ENCODE measurements at regions not wholly inside any gene's neighbourhood (a gene's known extent, or its start where the extent isn't known, plus 50 kb on each side); places are given as distances from the start of the nearest gene placed in this dataset.
"Not testable (repeated sequence)": the region's sequence is repeated elsewhere in the genome, so short reads cannot be mapped to it uniquely, and the experiment has no call there.

- DNase-seq (ENCODE audit: low spot score): no peak
- TF ChIP-seq CTCF (IDR thresholded peaks at IDR 0.05; ENCODE audit: extremely low read depth, missing control alignments): no peak
Observed at GRCh38 chr5:120124961-120125360, 339.1 kb upstream of the PRR16 start.

DNA sequence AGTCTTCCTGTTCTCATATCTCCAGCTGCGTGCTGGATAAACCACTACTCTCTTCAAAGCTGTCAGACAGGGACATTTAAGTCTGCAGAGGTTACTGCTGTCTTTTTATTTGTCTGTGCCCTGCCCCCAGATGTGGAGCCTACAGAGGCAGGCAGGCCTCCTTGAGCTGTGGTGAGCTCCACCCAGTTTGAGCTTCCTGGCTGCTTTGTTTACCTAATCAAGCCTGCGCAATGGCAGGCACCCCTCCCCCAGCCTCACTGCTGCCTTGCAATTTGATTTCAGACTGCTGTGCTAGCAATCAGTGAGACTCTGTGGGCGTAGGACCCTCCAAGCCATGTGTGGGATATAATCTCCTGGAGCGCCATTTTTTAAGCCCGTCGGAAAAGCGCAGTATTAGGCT, 331.8 kb upstream of the PRR16 start:
- not testable (repeated sequence) for DNase-seq (ENCODE audit: low spot score)

DNA sequence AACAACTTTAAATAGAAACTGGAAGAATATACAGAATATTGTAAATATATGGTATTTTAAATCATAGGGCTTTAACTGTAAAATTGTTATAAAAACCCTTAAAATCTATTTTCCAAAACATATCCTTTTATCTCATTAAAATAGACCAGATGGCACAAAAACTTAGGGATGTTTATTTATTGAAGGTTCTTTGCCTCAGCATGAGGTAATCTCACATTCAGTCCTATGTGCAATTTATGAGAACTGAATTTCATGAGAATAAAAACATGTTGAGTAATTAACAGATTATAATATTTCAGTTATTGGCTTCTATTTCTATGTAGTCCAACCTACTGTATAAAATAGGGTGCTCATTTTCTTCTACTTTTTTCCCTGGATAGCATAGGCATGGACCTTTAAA, 329.2 kb upstream of the PRR16 start:
- no peak for TF ChIP-seq CTCF (IDR thresholded peaks at IDR 0.05; ENCODE audit: extremely low read depth, missing control alignments)

GRCh38 chr5:120137582-120137981, 326.5 kb upstream of the PRR16 start:
- TF ChIP-seq CTCF (IDR thresholded peaks at IDR 0.05; ENCODE audit: extremely low read depth, missing control alignments): no peak
- no peak for DNase-seq (ENCODE audit: low spot score)

More for the DNA sequence above, 329.2 kb upstream of the PRR16 start:
- no peak for DNase-seq (ENCODE audit: low spot score)

GRCh38 chr5:120139039-120139438, 325.1 kb upstream of the PRR16 start:
- TF ChIP-seq CTCF (IDR thresholded peaks at IDR 0.05; ENCODE audit: extremely low read depth, missing control alignments): no peak
- no peak for DNase-seq (ENCODE audit: low spot score)

DNA sequence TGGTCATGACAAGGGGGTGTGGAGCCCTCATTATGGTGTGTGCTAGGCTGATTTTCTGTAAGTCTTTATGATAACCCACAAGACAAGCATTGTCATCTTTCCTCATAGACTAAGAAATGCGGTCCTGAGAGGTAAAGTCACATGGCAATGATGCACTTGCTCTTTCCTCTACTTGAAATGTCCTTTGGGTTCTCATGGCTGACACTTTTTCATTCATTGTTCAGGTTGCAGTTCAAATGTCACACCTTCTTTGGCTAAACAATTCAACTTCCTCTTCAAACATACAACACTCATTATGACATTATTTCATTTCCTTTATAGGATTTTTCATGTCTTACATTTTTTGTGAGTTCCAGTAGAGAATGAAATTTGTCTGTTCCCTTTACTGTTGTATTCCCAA, 323.6 kb upstream of the PRR16 start:
- no peak for DNase-seq (ENCODE audit: low spot score)

DNA sequence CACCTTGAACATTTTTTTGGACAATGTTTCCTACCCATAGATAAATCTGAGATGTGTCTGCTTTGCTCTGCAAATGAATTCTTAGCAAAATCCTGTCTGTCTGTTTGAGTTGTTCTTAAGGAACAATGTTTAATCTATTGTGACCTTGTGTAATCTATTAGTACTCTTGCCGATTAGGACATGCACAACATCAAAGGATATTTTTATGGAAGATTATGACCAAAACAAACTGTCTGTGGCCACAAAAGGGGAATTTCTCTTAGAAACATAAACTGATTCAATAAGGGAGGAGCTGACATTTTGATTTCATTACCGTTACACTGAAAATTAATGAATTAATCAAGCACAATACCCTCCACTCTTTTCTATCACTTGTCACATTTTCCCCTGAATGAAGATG, 323.0 kb upstream of the PRR16 start:
- DNase-seq (ENCODE audit: low spot score): no peak
- no peak for TF ChIP-seq CTCF (IDR thresholded peaks at IDR 0.05; ENCODE audit: extremely low read depth, missing control alignments)

More for the DNA sequence above, 323.6 kb upstream of the PRR16 start:
- TF ChIP-seq CTCF (IDR thresholded peaks at IDR 0.05; ENCODE audit: extremely low read depth, missing control alignments): no peak

DNA sequence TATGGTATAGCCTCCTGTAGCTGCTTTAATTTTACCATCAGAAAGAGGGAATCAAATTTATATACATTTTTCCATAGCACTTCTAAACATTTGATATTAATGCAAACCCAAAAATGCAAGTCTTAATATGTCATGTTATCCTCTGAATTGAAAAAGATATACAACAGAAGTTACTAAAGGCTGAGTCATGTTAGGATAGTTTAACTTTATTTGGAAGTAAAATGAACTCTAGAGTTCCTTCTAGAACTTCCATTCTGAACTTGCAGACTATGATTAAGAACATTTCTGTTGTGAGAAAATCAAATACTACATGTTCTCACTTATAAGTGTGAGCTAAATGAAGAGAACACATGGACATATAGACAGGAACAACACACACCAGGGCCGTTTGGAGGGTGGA, 317.3 kb upstream of the PRR16 start:
- no peak for TF ChIP-seq CTCF (IDR thresholded peaks at IDR 0.05; ENCODE audit: extremely low read depth, missing control alignments)
- DNase-seq (ENCODE audit: low spot score): no peak

GRCh38 chr5:120147911-120148310, 316.2 kb upstream of the PRR16 start:
- not testable (repeated sequence) for DNase-seq (ENCODE audit: low spot score)

Measured in GM20000 (cell line).